ENCODE measurements at regions not wholly inside any gene's neighbourhood (a gene's known extent, or its start where the extent isn't known, plus 50 kb on each side); places are given as distances from the start of the nearest gene placed in this dataset.

- DNase-seq (ENCODE audit: low read depth) (no peak), FAIRE-seq (no peak)
- Histone ChIP-seq H3K79me2 (ENCODE audit: insufficient read depth, low read length) (no peaks in the 10 kb centered on the region), H3K27ac (ENCODE audit: low read depth, low read length) (no peak overlapping the region), H3K27me3 (ENCODE audit: insufficient read depth, low read length) (no peaks in the 10 kb centered on the region), H3K36me3 (ENCODE audit: insufficient read depth, low read length) (no peaks in the 10 kb centered on the region), H3K4me3 (ENCODE audit: insufficient read depth, low read depth, low read length) (no peak overlapping the region), H3K4me1 (ENCODE audit: insufficient read depth, low read length) (no peaks in the 10 kb centered on the region), H3K9me3 (ENCODE audit: insufficient read depth, low read depth, low read length) (no peaks in the 10 kb centered on the region), H4K20me1 (ENCODE audit: insufficient read depth, low read length) (no peaks in the 10 kb centered on the region), H2AFZ (ENCODE audit: low read depth, low read length) (no peak overlapping the region), H3K9ac (ENCODE audit: low read length) (no peak overlapping the region), H3K4me2 (ENCODE audit: low read length) (no peak overlapping the region)
- H3K4me3 Mint-ChIP-seq (ENCODE audit: unreplicated experiment): no peak overlapping the region
- H3K9me3 Mint-ChIP-seq (ENCODE audit: unreplicated experiment): no peaks in the 10 kb centered on the region
- H3K27ac Mint-ChIP-seq (ENCODE audit: unreplicated experiment): no peak overlapping the region
- H3K36me3 Mint-ChIP-seq (ENCODE audit: low read depth, unreplicated experiment): no peaks in the 10 kb centered on the region
- peaks cover 4% of the 10 kb centered on the region for H3K4me1 Mint-ChIP-seq (ENCODE audit: low read depth, unreplicated experiment)
- TF ChIP-seq CTCF (IDR thresholded peaks at IDR 0.05; ENCODE audit: insufficient read depth, low read depth, low read length): no peak
- no peak for TF ChIP-seq EZH2 (IDR thresholded peaks at IDR 0.05; ENCODE audit: insufficient read depth, low read length)
- no peaks in the 10 kb centered on the region for H3K27me3 Mint-ChIP-seq (ENCODE audit: low read depth, unreplicated experiment)
Observed at GRCh38 chr21:27823652-27824201, 856.8 kb upstream of the ADAMTS5 start.

GRCh38 chr21:27820342-27820741 lies 853.5 kb upstream of the ADAMTS5 start:
- peaks cover 4% of the 10 kb centered on the region for H3K4me1 Mint-ChIP-seq (ENCODE audit: low read depth, unreplicated experiment)
- H3K36me3 ChIP-seq (ENCODE audit: insufficient read depth, low read length): no peaks in the 10 kb centered on the region
- no peak overlapping the region for H3K27ac Mint-ChIP-seq (ENCODE audit: unreplicated experiment)
- TF ChIP-seq EZH2 (IDR thresholded peaks at IDR 0.05; ENCODE audit: insufficient read depth, low read length): no peak
- TF ChIP-seq CTCF (IDR thresholded peaks at IDR 0.05; ENCODE audit: insufficient read depth, low read depth, low read length): no peak
- H3K4me1 ChIP-seq (ENCODE audit: insufficient read depth, low read length): no peaks in the 10 kb centered on the region
- H3K27me3 ChIP-seq (ENCODE audit: insufficient read depth, low read length): no peaks in the 10 kb centered on the region
- no peaks in the 10 kb centered on the region for H3K27me3 Mint-ChIP-seq (ENCODE audit: low read depth, unreplicated experiment)
- H4K20me1 ChIP-seq (ENCODE audit: insufficient read depth, low read length): no peaks in the 10 kb centered on the region
- no peak overlapping the region for H3K4me3 ChIP-seq (ENCODE audit: insufficient read depth, low read depth, low read length)
- H3K9me3 ChIP-seq (ENCODE audit: insufficient read depth, low read depth, low read length): no peaks in the 10 kb centered on the region
- no peak overlapping the region for H3K4me3 Mint-ChIP-seq (ENCODE audit: unreplicated experiment)
- no peak overlapping the region for H3K4me2 ChIP-seq (ENCODE audit: low read length)
- H3K9ac ChIP-seq (ENCODE audit: low read length): no peak overlapping the region
- no peak overlapping the region for H3K27ac ChIP-seq (ENCODE audit: low read depth, low read length)
- no peaks in the 10 kb centered on the region for H3K79me2 ChIP-seq (ENCODE audit: insufficient read depth, low read length)
- DNase-seq (ENCODE audit: low read depth) (no peak), FAIRE-seq (no peak)
- no peaks in the 10 kb centered on the region for H3K36me3 Mint-ChIP-seq (ENCODE audit: low read depth, unreplicated experiment)
- H2AFZ ChIP-seq (ENCODE audit: low read depth, low read length): no peak overlapping the region
- H3K9me3 Mint-ChIP-seq (ENCODE audit: unreplicated experiment): no peaks in the 10 kb centered on the region

- Mint-ChIP-seq H3K4me3 (ENCODE audit: unreplicated experiment) (no peak overlapping the region), H3K36me3 (ENCODE audit: low read depth, unreplicated experiment) (no peaks in the 10 kb centered on the region), H3K27me3 (ENCODE audit: low read depth, unreplicated experiment) (no peaks in the 10 kb centered on the region), H3K27ac (ENCODE audit: unreplicated experiment) (no peak overlapping the region), H3K9me3 (ENCODE audit: unreplicated experiment) (no peaks in the 10 kb centered on the region), H3K4me1 (ENCODE audit: low read depth, unreplicated experiment) (peaks cover 4% of the 10 kb centered on the region)
- no peak for TF ChIP-seq CTCF (IDR thresholded peaks at IDR 0.05; ENCODE audit: insufficient read depth, low read depth, low read length)
- no peak for TF ChIP-seq EZH2 (IDR thresholded peaks at IDR 0.05; ENCODE audit: insufficient read depth, low read length)
- Histone ChIP-seq H3K27me3 (ENCODE audit: insufficient read depth, low read length) (no peaks in the 10 kb centered on the region), H3K4me3 (ENCODE audit: insufficient read depth, low read depth, low read length) (no peak overlapping the region), H4K20me1 (ENCODE audit: insufficient read depth, low read length) (no peaks in the 10 kb centered on the region), H3K27ac (ENCODE audit: low read depth, low read length) (no peak overlapping the region), H2AFZ (ENCODE audit: low read depth, low read length) (no peak overlapping the region), H3K36me3 (ENCODE audit: insufficient read depth, low read length) (no peaks in the 10 kb centered on the region), H3K4me1 (ENCODE audit: insufficient read depth, low read length) (no peaks in the 10 kb centered on the region), H3K9me3 (ENCODE audit: insufficient read depth, low read depth, low read length) (no peaks in the 10 kb centered on the region), H3K4me2 (ENCODE audit: low read length) (no peak overlapping the region), H3K9ac (ENCODE audit: low read length) (no peak overlapping the region), H3K79me2 (ENCODE audit: insufficient read depth, low read length) (no peaks in the 10 kb centered on the region)
- FAIRE-seq (no peak), DNase-seq (ENCODE audit: low read depth) (no peak)
Observed at GRCh38 chr21:27819299-27819698, 852.4 kb upstream of the ADAMTS5 start.
